ENCODE measurements at regions not wholly inside any gene's neighbourhood (a gene's known extent, or its start where the extent isn't known, plus 50 kb on each side); places are given as distances from the start of the nearest gene placed in this dataset.

GRCh38 chr1:191739544-191739943 lies 418.7 kb upstream of the RGS18 start:
- no peak overlapping the region for H4K5ac ChIP-seq (ENCODE audit: insufficient read length, low read depth, low read length)
- H2AK5ac ChIP-seq (ENCODE audit: insufficient read length, low read length): no peak overlapping the region
- no peak overlapping the region for H3K18ac ChIP-seq (ENCODE audit: insufficient read length, low read depth, low read length)
- H4K8ac ChIP-seq (replicated peaks; ENCODE audit: insufficient read length, low read depth, low read length): no peak overlapping the region
- H3K9me3 ChIP-seq (ENCODE audit: control insufficient read depth, low read depth, low read length): no peaks in the 10 kb centered on the region
- WGBS (ENCODE audit: extremely low coverage, insufficient read length, low lambda C conversion rate): no CpG with 5 or more reads among the region's 2 CpGs
- Mint-ChIP-seq H3K4me1 (no peaks in the 10 kb centered on the region), H3K27me3 (ENCODE audit: low read depth) (no peaks in the 10 kb centered on the region), H3K36me3 (ENCODE audit: insufficient read depth in 1 of 3, low read depth in 3 of 3) (no peaks in the 10 kb centered on the region), H3K9me3 (no peaks in the 10 kb centered on the region), H3K4me3 (no peak overlapping the region), H3K27ac (no peak overlapping the region)
- no peak overlapping the region for H3K4ac ChIP-seq (ENCODE audit: low read depth, low read length)
- no peaks in the 10 kb centered on the region for H3K27me3 ChIP-seq (ENCODE audit: insufficient read depth, low read length)
- no peaks in the 10 kb centered on the region for H3K79me2 ChIP-seq (ENCODE audit: insufficient read depth, low read length)
- no peak overlapping the region for H3K4me2 ChIP-seq (ENCODE audit: insufficient read depth, insufficient read length, low read length)
- H4K91ac ChIP-seq (ENCODE audit: insufficient read length, low read depth, low read length): no peak overlapping the region
- H3K14ac ChIP-seq (ENCODE audit: insufficient read depth, low read length): no peak overlapping the region
- no peak for TF ChIP-seq CTCF (conservative IDR thresholded peaks at IDR 0.05)
- H3K27ac ChIP-seq (ENCODE audit: insufficient read length, low read depth, low read length): no peak overlapping the region
- H3K23ac ChIP-seq (ENCODE audit: insufficient read length, low read depth, low read length): no peak overlapping the region
- H2BK5ac ChIP-seq (ENCODE audit: insufficient read length, low read length): no peak overlapping the region
- H4K20me1 ChIP-seq (ENCODE audit: control insufficient read depth, insufficient read depth, insufficient read length): no peaks in the 10 kb centered on the region
- H2AFZ ChIP-seq (ENCODE audit: low read length): no peak overlapping the region
- no peaks in the 10 kb centered on the region for H3K79me1 ChIP-seq (ENCODE audit: insufficient read depth, low read depth, low read length, poor library complexity, severe bottlenecking)
- no peaks in the 10 kb centered on the region for H3K23me2 ChIP-seq (ENCODE audit: insufficient read length, low read depth, low read length, poor library complexity, severe bottlenecking)
- H3K4me1 ChIP-seq (ENCODE audit: insufficient read depth, low read length): no peaks in the 10 kb centered on the region
- H2BK20ac ChIP-seq (ENCODE audit: low read depth, low read length, poor library complexity, severe bottlenecking): no peak overlapping the region
- H3K56ac ChIP-seq (ENCODE audit: insufficient read length, low read depth, low read length): no peak overlapping the region
- H2BK120ac ChIP-seq (ENCODE audit: low read depth, low read length, poor library complexity, severe bottlenecking): no peak overlapping the region
- H2BK12ac ChIP-seq (ENCODE audit: insufficient read length, low read depth, low read length): no peak overlapping the region
- no peak for DNase-seq
- no peak overlapping the region for H3T11ph ChIP-seq (ENCODE audit: low read length)
- no peak overlapping the region for H2BK15ac ChIP-seq (ENCODE audit: low read depth, low read length)
- H3K9ac ChIP-seq (ENCODE audit: extremely low read depth, insufficient read length, low read length): no peak overlapping the region
